NCI-H345 (cell line): ENCODE measurements at regions not wholly inside any gene's neighbourhood (a gene's known extent, or its start where the extent isn't known, plus 50 kb on each side); places are given as distances from the start of the nearest gene placed in this dataset.
A peak's percentile ranks its signal among the peaks of the same experiment; 100 is the strongest.

Experiments
- DNase-seq: peaks from one replicate; lab custom pipeline; 2025; lab: John Stamatoyannopoulos, UW

DNA sequence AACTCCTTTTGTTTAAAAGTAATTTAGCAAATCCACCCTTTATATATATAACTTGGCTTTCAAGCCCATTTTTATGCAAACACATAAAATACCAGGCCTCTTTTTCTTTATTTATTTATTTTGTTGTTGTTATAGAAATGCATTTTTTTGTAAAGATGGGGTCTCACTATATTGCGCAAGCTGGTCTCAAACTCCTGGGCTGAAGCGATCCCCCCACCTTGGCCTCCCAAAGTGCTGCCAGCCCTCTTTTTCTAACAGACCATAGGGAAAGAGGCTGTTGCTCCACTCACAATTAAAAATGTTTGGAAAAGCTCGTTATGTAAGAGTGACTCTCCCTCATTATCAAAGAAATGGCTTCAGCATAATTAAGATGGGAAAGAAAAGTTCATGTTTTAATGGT lies 440.9 kb downstream of the HACE1 start:
- no peak for DNase-seq

DNA sequence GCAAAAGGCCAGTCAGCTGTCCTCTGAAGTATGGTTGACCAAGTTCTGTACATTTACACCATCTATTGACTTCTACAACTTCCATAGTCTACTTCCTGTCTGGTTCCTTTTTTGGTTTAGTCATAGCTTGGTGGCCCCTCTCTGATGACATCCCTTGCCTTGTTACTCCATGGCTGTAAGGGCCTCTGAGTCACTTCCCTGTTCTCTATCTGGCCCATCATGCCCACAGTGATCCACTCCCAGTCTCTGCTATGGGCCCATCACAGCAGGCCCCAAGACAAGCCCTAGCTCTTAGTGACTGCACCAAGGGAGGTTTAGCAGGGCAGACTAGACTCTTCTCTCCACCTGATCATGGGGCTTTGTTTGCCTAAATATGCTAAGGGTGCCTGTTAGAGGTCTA lies 441.6 kb downstream of the HACE1 start:
- no peak for DNase-seq

DNA sequence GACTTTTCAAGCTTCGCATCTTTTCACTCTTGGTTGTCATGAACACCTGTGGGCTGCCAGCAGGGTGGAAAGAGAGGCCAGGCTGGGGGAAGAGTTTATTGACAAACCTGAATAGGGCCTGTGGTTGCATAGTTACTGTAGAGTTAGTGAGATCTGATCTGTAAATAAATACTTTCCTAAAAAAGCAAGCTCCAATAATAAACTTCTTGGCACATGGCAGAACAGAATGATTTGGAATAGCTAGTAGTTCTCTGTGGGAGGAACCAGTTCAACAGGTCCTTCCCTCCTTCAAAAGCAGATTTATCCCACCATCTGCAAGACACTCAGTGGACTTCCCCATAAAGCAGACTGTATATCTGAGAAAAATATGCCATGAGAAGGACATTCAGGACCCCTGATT lies 445.0 kb downstream of the HACE1 start:
- peak; percentile 80 for DNase-seq

- DNase-seq = no peak
These were observed 446.0 kb downstream of the HACE1 start for GRCh38 chr6:104413767-104414166.

DNA sequence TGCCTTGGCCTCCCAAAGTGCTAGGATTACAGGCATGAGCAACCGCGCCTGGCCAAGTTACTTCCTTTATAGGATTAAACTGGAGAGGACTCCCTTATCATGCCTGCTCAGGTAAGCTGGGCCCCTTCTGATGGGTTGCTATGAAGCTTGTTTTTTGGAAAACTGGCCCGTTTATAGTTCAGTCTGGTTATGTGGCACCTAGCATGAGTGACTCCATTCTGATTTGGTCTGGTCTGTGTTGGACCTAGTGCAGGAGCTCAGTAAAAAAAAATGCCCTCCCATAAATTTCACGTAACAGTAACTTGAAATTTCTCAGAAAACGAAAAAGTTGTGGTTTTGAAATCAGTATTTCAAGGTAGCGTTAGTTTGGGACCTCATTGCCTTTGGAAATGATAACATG lies 448.4 kb downstream of the HACE1 start:
- no peak for DNase-seq

DNA sequence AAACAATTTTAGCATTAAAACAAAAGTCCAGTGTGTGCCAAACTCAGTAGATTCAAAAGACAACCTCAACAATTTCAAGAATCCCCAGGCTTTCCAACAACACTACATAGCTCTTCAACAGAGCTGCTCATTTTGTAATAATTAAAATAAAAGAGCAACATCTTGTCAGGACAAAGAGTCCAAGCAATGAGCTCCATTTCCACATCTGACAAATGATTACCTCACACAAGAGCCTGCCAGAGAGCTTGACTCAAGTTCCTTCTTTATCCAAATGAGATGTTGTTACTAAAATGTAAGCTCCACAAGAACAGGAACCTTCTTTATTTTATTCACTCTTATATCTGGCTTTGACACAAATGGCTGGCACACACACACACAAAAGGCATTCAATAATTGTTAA lies 449.8 kb downstream of the HACE1 start:
- DNase-seq = no peak

GRCh38 chr6:104407957-104408356 lies 451.8 kb downstream of the HACE1 start:
- no peak for DNase-seq

- no peak for DNase-seq
These were observed 455.3 kb downstream of the HACE1 start for GRCh38 chr6:104404377-104404776.

DNA sequence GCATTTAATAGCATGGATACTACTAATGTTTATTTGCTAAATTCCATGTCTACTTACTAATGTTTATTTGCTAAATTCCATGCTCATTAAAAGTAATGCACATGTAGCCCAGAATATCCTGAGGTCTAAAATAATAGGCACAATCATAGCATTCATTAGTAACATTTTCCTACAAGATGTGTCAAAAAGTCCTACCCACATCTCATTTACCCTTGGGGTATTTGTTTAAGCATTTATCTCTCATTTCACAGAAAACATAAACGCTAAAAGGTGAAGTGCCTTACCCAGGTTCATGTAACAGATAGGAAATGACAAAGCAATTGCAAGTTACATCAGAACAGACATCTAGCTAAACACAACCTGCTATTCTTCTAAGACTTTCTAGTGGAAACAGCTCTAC lies 457.1 kb downstream of the HACE1 start:
- DNase-seq = no peak

GRCh38 chr6:104401926-104402325 lies 457.8 kb downstream of the HACE1 start:
- DNase-seq = no peak

GRCh38 chr6:104400844-104401243 lies 458.9 kb downstream of the HACE1 start:
- DNase-seq = no peak

GRCh38 chr6:104396077-104396476 lies 463.6 kb downstream of the HACE1 start:
- DNase-seq = no peak

DNA sequence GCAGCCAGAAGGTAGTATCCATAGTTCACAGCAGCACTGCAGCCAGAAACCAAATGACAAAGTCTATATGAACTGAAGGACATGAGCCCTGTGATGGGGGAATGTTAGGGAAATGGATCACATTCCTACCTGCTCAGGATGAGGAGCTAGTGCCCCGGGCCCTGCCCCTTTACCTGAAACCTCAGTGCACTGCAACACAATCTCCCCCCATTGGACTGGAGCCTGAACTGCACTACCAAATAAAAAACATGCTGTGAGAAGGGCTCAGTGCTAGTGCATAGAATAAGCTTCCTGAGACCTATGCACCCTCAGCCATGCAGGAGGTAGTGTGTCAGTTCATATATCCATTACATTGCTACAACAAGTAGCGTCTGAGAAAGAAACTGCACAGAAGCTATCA lies 477.8 kb downstream of the HACE1 start:
- DNase-seq = no peak

- no peak for DNase-seq
These were observed 494.1 kb downstream of the HACE1 start for GRCh38 chr6:104365451-104366234.

GRCh38 chr6:104357928-104358327 lies 501.8 kb downstream of the HACE1 start:
- DNase-seq = peak; percentile 23

GRCh38 chr6:104356197-104356596 lies 503.5 kb downstream of the HACE1 start:
- no peak for DNase-seq

DNA sequence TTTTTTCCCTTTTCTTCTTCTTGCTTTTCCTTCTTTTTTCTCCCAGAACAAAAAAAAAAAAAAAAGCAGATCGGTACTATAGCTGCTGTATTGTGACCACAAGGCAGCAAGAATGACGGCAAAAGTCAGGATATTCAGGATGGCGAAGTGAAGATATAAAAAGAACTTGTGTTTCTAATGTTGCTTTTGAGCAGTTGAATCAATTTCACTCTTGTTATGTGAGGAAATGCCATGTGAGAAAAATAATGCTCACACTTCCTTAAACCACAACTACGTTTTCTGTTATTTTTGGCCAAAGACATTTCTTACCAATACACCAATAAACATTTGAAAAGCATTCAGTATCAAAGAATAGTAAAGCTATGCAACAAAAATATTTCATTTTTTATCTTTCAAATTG lies 510.5 kb downstream of the HACE1 start:
- DNase-seq = no peak

- DNase-seq = no peak
These were observed 515.5 kb downstream of the HACE1 start for GRCh38 chr6:104344223-104344622.

- no peak for DNase-seq
These were observed 527.4 kb downstream of the HACE1 start for GRCh38 chr6:104332364-104332763.

DNA sequence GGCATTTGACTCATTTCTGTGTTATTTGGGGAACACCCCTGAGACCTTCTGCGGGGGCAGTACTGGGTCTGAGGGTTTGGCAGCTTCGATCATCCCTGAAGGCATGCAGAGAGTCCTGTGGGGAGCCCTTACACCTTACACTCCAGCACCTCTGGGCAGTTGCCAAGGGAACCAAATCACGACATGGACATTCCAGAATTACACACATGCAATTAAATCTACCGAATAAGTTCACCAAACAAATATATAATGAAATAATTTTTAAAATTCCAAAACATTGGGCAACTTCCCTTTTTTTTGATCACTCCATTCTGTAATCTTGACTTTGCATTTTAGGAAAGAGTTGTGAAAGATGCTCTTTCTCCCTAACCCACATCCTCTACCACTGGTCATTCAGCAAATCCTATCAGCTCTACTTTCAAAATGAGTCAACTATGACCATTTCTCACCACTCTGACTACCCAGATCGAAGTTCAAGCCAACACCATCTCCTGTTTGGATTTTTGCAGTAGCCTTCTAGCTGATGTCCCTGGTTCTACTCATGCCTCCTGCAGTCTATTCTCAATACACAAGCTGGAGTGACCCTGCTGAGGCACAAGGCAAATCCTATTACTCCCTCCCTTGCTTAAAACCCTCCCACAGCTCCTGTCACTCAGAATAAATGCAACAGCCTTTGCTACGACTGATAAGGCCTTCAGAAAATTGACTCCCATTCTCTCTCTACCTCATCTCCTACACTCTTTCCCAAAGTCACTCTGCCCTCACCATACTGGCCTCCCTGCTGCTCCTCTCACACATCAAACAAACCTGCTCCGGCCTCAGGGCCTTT lies 533.3 kb downstream of the HACE1 start:
- DNase-seq = no peak

- DNase-seq = peak; percentile 26
These were observed 534.2 kb downstream of the HACE1 start for GRCh38 chr6:104325341-104326172.

DNA sequence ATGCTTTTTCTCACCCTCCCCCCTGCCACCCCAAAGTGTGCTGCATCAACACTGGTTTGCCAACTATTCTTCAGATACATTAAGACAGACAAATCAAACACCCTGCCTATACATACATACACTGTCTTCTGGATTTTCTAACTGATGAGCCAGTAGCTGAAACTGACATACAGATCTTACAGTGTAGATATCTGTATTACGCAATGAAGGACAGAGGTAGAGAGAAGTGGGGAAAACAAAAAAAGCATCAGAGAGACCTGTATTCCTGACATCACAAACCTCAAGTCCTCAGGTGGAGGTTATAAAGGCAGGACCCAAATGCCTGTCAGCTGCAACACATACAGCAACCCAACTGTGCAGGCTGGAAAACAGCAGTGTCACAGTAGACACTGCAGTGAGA lies 535.4 kb downstream of the HACE1 start:
- no peak for DNase-seq

DNA sequence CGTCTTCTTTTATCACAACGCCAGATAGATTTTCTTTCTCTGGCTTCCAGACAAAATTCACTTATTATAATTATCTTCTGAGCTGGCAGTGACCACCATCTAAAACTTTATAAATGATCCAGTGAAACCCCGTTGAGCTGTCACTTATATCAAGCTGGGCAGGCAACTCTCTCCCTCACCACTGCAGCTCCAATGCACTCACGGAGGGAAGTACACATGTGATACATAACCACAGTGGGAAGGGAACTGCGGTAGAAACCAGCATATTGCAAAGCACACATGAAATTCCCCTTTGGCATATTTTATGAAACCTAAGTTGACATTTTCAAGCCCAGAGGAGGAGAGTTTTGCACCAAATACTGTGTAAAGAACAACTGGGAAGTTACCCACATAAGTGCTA lies 536.9 kb downstream of the HACE1 start:
- no peak for DNase-seq
